A549 (cell line): ENCODE measurements at regions not wholly inside any gene's neighbourhood (a gene's known extent, or its start where the extent isn't known, plus 50 kb on each side); places are given as distances from the start of the nearest gene placed in this dataset.

Source experiments
- ATAC-seq, 2 experiments: fragments of 200-7000 bp in 1 of 2; fragments of >200 bp in 1 of 2; cut with Nextera tagmentation in 1 of 2; cut with Tn5 transposase in 1 of 2; 3 replicates each; pipeline versions ENCODE4 v1.8.0 to v1.9.1; 2018 to 2020; ENCODE audit warnings: mild to moderate bottlenecking in 1 of 2, moderate library complexity in 1 of 2
- CTCF ChIA-PET: fragments of 300-600 bp; sonication (Branson Sonifier 250); formaldehyde crosslinking; extraction: SDS; loops from one replicate; lab custom pipeline; 2021; ENCODE audit warnings: antibody characterized with exemption, inconsistent platforms; lab: Yijun Ruan, JAX
- POLR2A ChIA-PET: fragments of 350-600 bp; formaldehyde crosslinking; extraction: SDS; loops from one replicate; lab custom pipeline; 2021; ENCODE audit warnings: antibody characterized with exemption, inconsistent platforms; lab: Yijun Ruan, JAX
- DNase-seq, 2 experiments: peaks; one replicate each; pipeline versions ENCODE4 v3.0.0 to v3.0.0-alpha.2; 2011 to 2016; ENCODE audit warnings: low read depth in 1 of 2, low spot score in 1 of 2
- FAIRE-seq: peaks from 2 replicates; lab custom pipeline; 2011; peaks lifted over from hg19 to GRCh38; lab: Jason Lieb, UNC
- H3K27ac ChIP-seq, 2 experiments: fragments of >200 bp; sonication (Bioruptor Twin); formaldehyde crosslinking; 3 replicates each; pipeline ENCODE4 v1.5.1; 2016 to 2017
- H3K4me1 ChIP-seq: fragments of >200 bp; sonication (Bioruptor Twin); formaldehyde crosslinking; 3 replicates; pipeline ENCODE4 v1.6.1; 2016
- H3K4me2 ChIP-seq: fragments of >200 bp; sonication (Bioruptor Twin); formaldehyde crosslinking; 3 replicates; pipeline ENCODE4 v1.6.1; 2016
- H3K4me3 ChIP-seq: fragments of >200 bp; sonication (Bioruptor Twin); formaldehyde crosslinking; 3 replicates; pipeline ENCODE4 v1.5.1; 2016
- H3K9me3 ChIP-seq: fragments of >200 bp; sonication (Bioruptor Twin); formaldehyde crosslinking; 3 replicates; pipeline ENCODE4 v1.6.1; 2016
- ATOH8 ChIP-seq: fragments of 250-450 bp; sonication (Bioruptor Pico); IDR thresholded peaks from 2 replicates; pipeline ENCODE4 v1.5.0; 2020; ENCODE audit warnings: low read depth, mild to moderate bottlenecking, moderate library complexity
- BCL3 ChIP-seq: fragments of >200 bp; sonication (Bioruptor Twin); formaldehyde crosslinking; IDR thresholded peaks from 3 replicates; pipeline ENCODE4 v1.6.1; 2016
- CHD2 ChIP-seq: fragments of 150-350 bp; IDR thresholded peaks from 2 replicates; pipeline ENCODE4 v1.6.1; 2014; ENCODE audit warnings: low read length; ENCODE audit not compliant: partially characterized antibody
- CHD4 ChIP-seq: fragments of 200-600 bp; sonication (generic); IDR thresholded peaks from 2 replicates; pipeline ENCODE4 v1.6.1; 2016; ENCODE audit warnings: antibody characterized with exemption, mild to moderate bottlenecking, borderline replicate concordance
- EHMT2 ChIP-seq: fragments of 200-600 bp; sonication (generic); IDR thresholded peaks from 2 replicates; pipeline ENCODE4 v1.6.1; 2016; ENCODE audit warnings: antibody characterized with exemption, low read depth, mild to moderate bottlenecking, moderate library complexity
- ELK1 ChIP-seq: fragments of 150-350 bp; IDR thresholded peaks from 2 replicates; pipeline ENCODE4 v1.6.1; 2014; ENCODE audit warnings: low read depth, mild to moderate bottlenecking, low read length
- ESRRA ChIP-seq: fragments of 150-350 bp; IDR thresholded peaks from 2 replicates; pipeline ENCODE4 v1.6.1; 2014; ENCODE audit warnings: mild to moderate bottlenecking, low read length, borderline replicate concordance
- FOSB ChIP-seq: fragments of 250-450 bp; sonication (Bioruptor Pico); IDR thresholded peaks from 2 replicates; pipeline ENCODE4 v1.5.0; 2020; ENCODE audit warnings: mild to moderate bottlenecking, moderate library complexity
- HDAC2 ChIP-seq: fragments of 200-600 bp; sonication (generic); IDR thresholded peaks from 2 replicates; pipeline ENCODE4 v1.6.1; 2016
- HES2 ChIP-seq: fragments of >200 bp; sonication (Bioruptor Twin); formaldehyde crosslinking; IDR thresholded peaks from 2 replicates; pipeline ENCODE4 v1.6.1; 2016
- HOXA7 ChIP-seq: fragments of 250-450 bp; sonication (Bioruptor Pico); IDR thresholded peaks from 2 replicates; pipeline ENCODE4 v1.5.0; 2020; ENCODE audit warnings: mild to moderate bottlenecking, moderate library complexity
- HOXB13 ChIP-seq: fragments of 250-450 bp; sonication (Bioruptor Pico); IDR thresholded peaks from 2 replicates; pipeline ENCODE4 v1.5.0; 2020; ENCODE audit warnings: low read depth, mild to moderate bottlenecking, moderate library complexity
- KDM1A ChIP-seq: fragments of 200-600 bp; sonication (generic); IDR thresholded peaks from 2 replicates; pipeline ENCODE4 v1.6.1; 2016; ENCODE audit warnings: low read depth, mild to moderate bottlenecking
- KDM5A ChIP-seq: fragments of 200-600 bp; sonication (generic); IDR thresholded peaks from 2 replicates; pipeline ENCODE4 v1.6.1; 2016; ENCODE audit warnings: antibody characterized with exemption, mild to moderate bottlenecking
- MAFK ChIP-seq: fragments of 450-650 bp; IDR thresholded peaks from 2 replicates; pipeline ENCODE4 v1.6.1; 2014; ENCODE audit not compliant: partially characterized antibody
- MAX ChIP-seq: IDR thresholded peaks from 2 replicates; pipeline ENCODE4 v1.6.1; 2012
- MYC ChIP-seq: IDR thresholded peaks from 2 replicates; pipeline ENCODE4 v1.6.1; 2012; ENCODE audit warnings: mild to moderate bottlenecking, inconsistent platforms, low read length, improper control_type of control experiment, borderline replicate concordance
- NR3C1 ChIP-seq: fragments of >200 bp; sonication (Bioruptor Twin); formaldehyde crosslinking; IDR thresholded peaks from 3 replicates; pipeline ENCODE4 v1.6.1; 2017
- PBX3 ChIP-seq: IDR thresholded peaks from 2 replicates; pipeline ENCODE4 v1.6.1; 2012
- RAD21 ChIP-seq, 2 experiments: fragments of >200 bp in 1 of 2; sonication (Bioruptor Twin) in 1 of 2; formaldehyde crosslinking in 1 of 2; IDR thresholded peaks in 1 of 2; conservative IDR thresholded peaks in 1 of 2; 2 replicates in 1 of 2; 3 replicates in 1 of 2; pipeline ENCODE4 v1.6.1; 2012 to 2018; ENCODE audit warnings: inconsistent platforms in 1 of 2
- RARB ChIP-seq: fragments of 250-450 bp; sonication (Bioruptor Pico); IDR thresholded peaks from 2 replicates; pipeline ENCODE4 v1.8.0; 2021; ENCODE audit warnings: mild to moderate bottlenecking, moderate library complexity
- REST ChIP-seq: fragments of 200-600 bp; sonication (generic); IDR thresholded peaks from 2 replicates; pipeline ENCODE4 v1.6.1; 2016; ENCODE audit warnings: antibody characterized with exemption, mild to moderate bottlenecking, moderate library complexity
- RFX5 ChIP-seq: fragments of 450-650 bp; IDR thresholded peaks from 2 replicates; pipeline ENCODE4 v1.7.1; 2014; ENCODE audit warnings: antibody characterized with exemption, mild to moderate bottlenecking, moderate library complexity
- RNF2 ChIP-seq: fragments of 200-600 bp; sonication (generic); IDR thresholded peaks from 2 replicates; pipeline ENCODE4 v1.6.1; 2016; ENCODE audit warnings: low read depth, mild to moderate bottlenecking, antibody characterized with exemption, moderate library complexity, borderline replicate concordance
- SMC3 ChIP-seq: fragments of >200 bp; sonication (Bioruptor Twin); formaldehyde crosslinking; IDR thresholded peaks from 3 replicates; pipeline ENCODE4 v1.6.1; 2018; ENCODE audit warnings: inconsistent platforms
- SREBF2 ChIP-seq: fragments of 450-650 bp; IDR thresholded peaks from 2 replicates; pipeline ENCODE4 v1.6.1; 2014; ENCODE audit warnings: mild to moderate bottlenecking, moderate library complexity
- TP53 ChIP-seq: fragments of 250-450 bp; sonication (Bioruptor Pico); IDR thresholded peaks from 2 replicates; pipeline ENCODE4 v1.5.0; 2021; ENCODE audit warnings: mild to moderate bottlenecking, moderate library complexity
- ZC3H11A ChIP-seq: fragments of 450-650 bp; IDR thresholded peaks from 2 replicates; pipeline ENCODE4 v1.6.1; 2014; ENCODE audit warnings: antibody characterized with exemption, mild to moderate bottlenecking
- WGBS: methylation state at CpG from one replicate; pipeline ENCODE4 v1.1.6; 2017; ENCODE audit errors: missing lambda C conversion rate; 5-methylcytosine and 5-hydroxymethylcytosine counted together

GRCh38 chr12:34396861-34397590 lies 374.7 kb downstream of the ALG10 start:
- ATAC-seq (no peak), DNase-seq (no peak), FAIRE-seq (no peak)
- H3K4me3 ChIP-seq = no peak overlapping the region
- 22% methylated on average over 16 of the region's 20 CpGs for WGBS
- CTCF ChIA-PET = no interaction called here
- H3K9me3 ChIP-seq = no peaks in the 10 kb centered on the region
- no peak overlapping the region for H3K4me2 ChIP-seq
- H3K4me1 ChIP-seq = no peaks in the 10 kb centered on the region
- POLR2A ChIA-PET = no interaction called here
- H3K27ac ChIP-seq = no peak overlapping the region
- no peak for TF ChIP-seq SREBF2
- TF ChIP-seq HES2 = no peak
- no peak for TF ChIP-seq ELK1
- TF ChIP-seq HOXB13 (CRISPR knock-in tag) = no peak
- no peak for TF ChIP-seq MYC
- no peak for TF ChIP-seq MAX
- TF ChIP-seq RNF2 = no peak
- no peak for TF ChIP-seq RFX5
- no peak for TF ChIP-seq EHMT2
- TF ChIP-seq KDM1A = no peak
- TF ChIP-seq CHD2 = no peak
- no peak for TF ChIP-seq CHD4
- no peak for TF ChIP-seq FOSB
- no peak for TF ChIP-seq HOXA7 (CRISPR knock-in tag)
- TF ChIP-seq RAD21 (conservative IDR thresholded peaks at IDR 0.05 in 1 of 2, IDR thresholded peaks at IDR 0.05 in 1 of 2) = no peak
- no peak for TF ChIP-seq PBX3
- TF ChIP-seq NR3C1 = no peak
- TF ChIP-seq KDM5A = no peak
- no peak for TF ChIP-seq ATOH8 (CRISPR knock-in tag)
- TF ChIP-seq BCL3 = no peak

- CTCF ChIA-PET = no interaction called here
- Histone ChIP-seq H3K9me3 (no peaks in the 10 kb centered on the region), H3K4me2 (no peak overlapping the region), H3K4me1 (no peaks in the 10 kb centered on the region), H3K27ac (no peak overlapping the region), H3K4me3 (no peak overlapping the region)
- DNase-seq (no peak), FAIRE-seq (no peak), ATAC-seq (no peak)
- POLR2A ChIA-PET = no interaction called here
- WGBS = 3% methylated on average over 22 of the region's 22 CpGs
- TF ChIP-seq SMC3 = no peak
- TF ChIP-seq HDAC2 = no peak
- no peak for TF ChIP-seq RARB (CRISPR knock-in tag)
- TF ChIP-seq HES2 = no peak
- TF ChIP-seq REST = no peak
- TF ChIP-seq ESRRA = no peak
- TF ChIP-seq KDM1A = no peak
- TF ChIP-seq MAFK = no peak
- TF ChIP-seq TP53 (CRISPR knock-in tag) = no peak
- no peak for TF ChIP-seq MYC
- no peak for TF ChIP-seq ZC3H11A
Measured at GRCh38 chr12:34397591-34398365, 375.5 kb downstream of the ALG10 start.
